CD14-positive monocyte (primary cell): ENCODE measurements at regions not wholly inside any gene's neighbourhood (a gene's known extent, or its start where the extent isn't known, plus 50 kb on each side); places are given as distances from the start of the nearest gene placed in this dataset.

Experiments used
- DNase-seq, 3 donors: peaks; one replicate each; pipeline ENCODE4 v3.0.0-alpha.2; 2011 to 2022
- H2AFZ ChIP-seq: 2 replicates; pipeline ENCODE4 v1.6.0; 2012; ENCODE audit warnings: mild to moderate bottlenecking, low read depth, low read length, inconsistent platforms; ENCODE audit not compliant: insufficient read depth, poor library complexity, severe bottlenecking
- H3K27ac ChIP-seq, 2 donors: 1 replicate in 1 of 2; 2 replicates in 1 of 2; pipeline ENCODE4 v1.5.1; 2012 to 2013; ENCODE audit warnings: low read length in 2 of 2, control low read depth in 1 of 2, inconsistent platforms in 1 of 2, low read depth in 1 of 2, mild to moderate bottlenecking in 1 of 2
- H3K27me3 ChIP-seq, 2 donors: one replicate each; pipeline versions ENCODE4 v1.6.0 to v1.6.1; 2011 to 2013; ENCODE audit warnings: low read length in 2 of 2; ENCODE audit not compliant: control insufficient read depth in 2 of 2, insufficient read depth in 2 of 2
- H3K36me3 ChIP-seq, 2 donors: replicated peaks in 1 of 2; 1 replicate in 1 of 2; 2 replicates in 1 of 2; pipeline versions ENCODE4 v1.5.1 to v1.6.1; 2012 to 2013; ENCODE audit warnings: low read length in 2 of 2, control low read depth in 1 of 2, inconsistent platforms in 1 of 2, mild to moderate bottlenecking in 1 of 2; ENCODE audit not compliant: insufficient read depth in 2 of 2, control insufficient read depth in 1 of 2
- H3K4me1 ChIP-seq, 2 donors: 1 replicate in 1 of 2; 2 replicates in 1 of 2; pipeline versions ENCODE4 v1.5.1 to v1.6.1; 2012 to 2013; ENCODE audit warnings: low read length in 2 of 2, control low read depth in 1 of 2, inconsistent platforms in 1 of 2, mild to moderate bottlenecking in 1 of 2, moderate library complexity in 1 of 2; ENCODE audit not compliant: insufficient read depth in 2 of 2, control insufficient read depth in 1 of 2
- H3K4me2 ChIP-seq: replicated peaks from 2 replicates; pipeline ENCODE3; 2012; ENCODE audit warnings: low read length, moderate library complexity, mild to moderate bottlenecking; ENCODE audit not compliant: poor library complexity, severe bottlenecking; ENCODE audit errors: extremely low read depth
- H3K4me3 ChIP-seq, 3 experiments: fragments of 200-600 bp in 1 of 3; sonication (generic) in 1 of 3; replicated peaks in 1 of 3; 1 replicate in 2 of 3; 2 replicates in 1 of 3; pipeline ENCODE4 v1.5.1; 2011 to 2013; ENCODE audit warnings: low read length in 3 of 3, mild to moderate bottlenecking in 3 of 3, control low read depth in 2 of 3, low read depth in 2 of 3, inconsistent platforms in 1 of 3, moderate library complexity in 1 of 3
- H3K79me2 ChIP-seq: 2 replicates; pipeline ENCODE4 v1.6.0; 2012; ENCODE audit warnings: mild to moderate bottlenecking, control low read depth, inconsistent platforms, low read length, moderate library complexity; ENCODE audit not compliant: insufficient read depth
- H3K9ac ChIP-seq: 2 replicates; pipeline ENCODE4 v1.6.0; 2017; ENCODE audit warnings: low read length, mild to moderate bottlenecking; ENCODE audit not compliant: insufficient read depth, poor library complexity, severe bottlenecking
- H3K9me3 ChIP-seq, 2 donors: replicated peaks in 1 of 2; 1 replicate in 1 of 2; 2 replicates in 1 of 2; pipeline versions ENCODE4 v1.5.1 to v1.6.1; 2012 to 2013; ENCODE audit warnings: low read length in 2 of 2, control low read depth in 1 of 2; ENCODE audit not compliant: control insufficient read depth in 1 of 2, insufficient read depth in 1 of 2
- H4K20me1 ChIP-seq: 2 replicates; pipeline ENCODE4 v1.6.0; 2012; ENCODE audit warnings: mild to moderate bottlenecking, low read length, control low read depth, moderate library complexity; ENCODE audit not compliant: insufficient read depth
- H3K27ac Mint-ChIP-seq, 7 donors: one replicate each; pipeline ENCODE4 v1.8.0; 2020; ENCODE audit warnings: mild to moderate bottlenecking in 7 of 7, mixed read lengths in 7 of 7, moderate library complexity in 6 of 7, inconsistent platforms in 2 of 7
- H3K27me3 Mint-ChIP-seq, 3 donors: one replicate each; pipeline ENCODE4 v1.8.0; 2021 to 2022; ENCODE audit warnings: low read depth in 3 of 3, mild to moderate bottlenecking in 3 of 3, mixed read lengths in 3 of 3, moderate library complexity in 3 of 3, inconsistent platforms in 1 of 3
- H3K36me3 Mint-ChIP-seq, 2 donors: one replicate each; pipeline ENCODE4 v1.8.0; 2020; ENCODE audit warnings: mixed read lengths in 2 of 2, inconsistent platforms in 1 of 2, mild to moderate bottlenecking in 1 of 2
- H3K4me1 Mint-ChIP-seq: one replicate; pipeline ENCODE4 v1.8.0; 2020; ENCODE audit warnings: mild to moderate bottlenecking, mixed read lengths
- H3K4me3 Mint-ChIP-seq, 2 donors: one replicate each; pipeline ENCODE4 v1.8.0; 2020; ENCODE audit warnings: mild to moderate bottlenecking in 2 of 2, mixed read lengths in 2 of 2, moderate library complexity in 1 of 2
- H3K9me3 Mint-ChIP-seq, 7 donors: one replicate each; pipeline ENCODE4 v1.8.0; 2020 to 2022; ENCODE audit warnings: mixed read lengths in 7 of 7, mild to moderate bottlenecking in 6 of 7, moderate library complexity in 6 of 7, inconsistent platforms in 2 of 7
- CTCF ChIP-seq: fragments of 200-600 bp; IDR thresholded peaks from one replicate; pipeline ENCODE4 v1.8.0; 2022; ENCODE audit warnings: antibody characterized with exemption, mild to moderate bottlenecking
- WGBS: methylation state at CpG from one replicate; pipeline ENCODE4 v1.1.5; 2013; ENCODE audit warnings: missing lambda C conversion rate; ENCODE audit not compliant: insufficient coverage; 5-methylcytosine and 5-hydroxymethylcytosine counted together
- intact Hi-C, 2 donors: fragments of 100-400 bp; cut with micrococcal nuclease; formaldehyde crosslinking; loops; one replicate each; pipeline versions ENCODE4 v1.15.0 to v1.15.1; 2023

DNA sequence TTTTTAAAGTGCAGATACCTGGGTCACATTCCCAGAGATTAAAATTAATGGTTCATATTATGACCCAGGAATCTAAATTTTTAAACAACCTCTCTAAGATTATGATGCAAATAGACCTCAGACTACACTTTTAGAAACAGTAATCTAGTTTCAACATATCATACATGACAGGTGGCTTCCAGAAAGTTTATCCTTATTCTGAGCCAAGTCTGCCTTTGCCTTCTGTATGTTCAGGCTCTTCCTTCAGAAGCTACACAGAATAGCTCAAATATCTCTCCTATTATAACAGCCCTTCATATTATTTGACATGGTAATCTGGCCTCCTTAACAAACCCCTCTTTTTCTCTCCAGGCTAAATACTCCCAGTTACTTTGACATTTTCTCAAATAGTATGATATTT is 101.9 kb downstream of the FZD1 start:
- Histone ChIP-seq H3K27ac (no peak overlapping the region), H3K4me2 (no peak overlapping the region), H3K36me3 (no peaks in the 10 kb centered on the region), H3K9me3 (no peaks in the 10 kb centered on the region), H3K79me2 (no peaks in the 10 kb centered on the region), H3K4me1 (no peaks in the 10 kb centered on the region), H4K20me1 (no peaks in the 10 kb centered on the region), H3K4me3 (no peak overlapping the region), H2AFZ (no peak overlapping the region), H3K27me3 (no peaks in the 10 kb centered on the region), H3K9ac (no peak overlapping the region)
- no peaks in the 10 kb centered on the region for H3K36me3 Mint-ChIP-seq
- no peak for DNase-seq
- H3K27me3 Mint-ChIP-seq = peaks cover 0 to 2% (median 0%) of the 10 kb centered on the region in 3 donors
- intact Hi-C loops = no loop called here
- no peak overlapping the region for H3K27ac Mint-ChIP-seq
- no peak for TF ChIP-seq CTCF
- peaks cover 6% of the 10 kb centered on the region for H3K4me1 Mint-ChIP-seq
- no peak overlapping the region for H3K4me3 Mint-ChIP-seq
- no peaks in the 10 kb centered on the region for H3K9me3 Mint-ChIP-seq

- H3K4me3 ChIP-seq = no peak overlapping the region
- no peak overlapping the region for H3K4me3 Mint-ChIP-seq
- no peaks in the 10 kb centered on the region for H3K36me3 Mint-ChIP-seq
- no peaks in the 10 kb centered on the region for H3K9me3 ChIP-seq
- peaks cover 4 to 10% of the 10 kb centered on the region in 2 donors for H3K4me1 ChIP-seq
- no peak for TF ChIP-seq CTCF
- H3K4me1 Mint-ChIP-seq = peaks cover 16% of the 10 kb centered on the region
- H3K79me2 ChIP-seq = no peaks in the 10 kb centered on the region
- WGBS = no CpG with 5 or more reads among the region's 6 CpGs
- H3K27me3 Mint-ChIP-seq = peaks cover 0 to 2% (median 0%) of the 10 kb centered on the region in 3 donors
- no peak overlapping the region for H3K27ac Mint-ChIP-seq
- no peaks in the 10 kb centered on the region for H3K9me3 Mint-ChIP-seq
- H3K27me3 ChIP-seq = no peaks in the 10 kb centered on the region
- no peaks in the 10 kb centered on the region for H4K20me1 ChIP-seq
- no peaks in the 10 kb centered on the region for H3K36me3 ChIP-seq
- no peak overlapping the region for H2AFZ ChIP-seq
- DNase-seq = no peak
- no peak overlapping the region for H3K9ac ChIP-seq
- H3K27ac ChIP-seq = no peak overlapping the region
- no peak overlapping the region for H3K4me2 ChIP-seq
- intact Hi-C loops = no loop called here
Measured at GRCh38 chr7:91367812-91368578, 103.8 kb downstream of the FZD1 start.
